GM23338 (cell line): ENCODE measurements at regions not wholly inside any gene's neighbourhood (a gene's known extent, or its start where the extent isn't known, plus 50 kb on each side); places are given as distances from the start of the nearest gene placed in this dataset.

Experiments used
- ATAC-seq: fragments of 200-7000 bp; cut with Tn5 transposase; 3 replicates; pipeline ENCODE4 v1.9.1; 2020
- DNase-seq: peaks from one replicate; pipeline ENCODE4 v3.0.0-alpha.2; 2015; ENCODE audit warnings: low spot score
- H2AFZ ChIP-seq: fragments of 200-600 bp; sonication (generic); 2 replicates; pipeline ENCODE4 v1.8.0; 2016; ENCODE audit warnings: antibody characterized with exemption, mild to moderate bottlenecking, moderate library complexity
- H3F3A ChIP-seq: fragments of 200-600 bp; sonication (generic); replicated peaks from 2 replicates; pipeline ENCODE4 v1.8.0; 2017; ENCODE audit warnings: antibody characterized with exemption, mixed run types, low read depth
- H3K27ac ChIP-seq: fragments of 200-600 bp; sonication (generic); 2 replicates; pipeline ENCODE4 v1.6.1; 2016; ENCODE audit warnings: low read depth
- H3K27me3 ChIP-seq: fragments of 200-600 bp; sonication (generic); 2 replicates; pipeline ENCODE4 v1.8.0; 2016; ENCODE audit warnings: mild to moderate bottlenecking, mixed run types, moderate library complexity; ENCODE audit not compliant: insufficient read depth
- H3K36me3 ChIP-seq: fragments of 200-600 bp; sonication (generic); 2 replicates; pipeline ENCODE4 v1.8.0; 2016; ENCODE audit warnings: mild to moderate bottlenecking; ENCODE audit not compliant: insufficient read depth
- H3K4me1 ChIP-seq: fragments of 200-600 bp; sonication (generic); 2 replicates; pipeline ENCODE4 v1.8.0; 2016; ENCODE audit warnings: mild to moderate bottlenecking, moderate library complexity; ENCODE audit not compliant: insufficient read depth
- H3K4me2 ChIP-seq: fragments of 200-600 bp; sonication (generic); 2 replicates; pipeline ENCODE4 v1.7.1; 2017; ENCODE audit warnings: mixed run types
- H3K4me3 ChIP-seq: fragments of 200-600 bp; sonication (generic); 2 replicates; pipeline ENCODE4 v1.6.1; 2016; ENCODE audit warnings: mixed run types
- H3K79me2 ChIP-seq: fragments of 200-600 bp; sonication (generic); replicated peaks from 2 replicates; pipeline ENCODE4 v1.8.0; 2017; ENCODE audit warnings: mild to moderate bottlenecking; ENCODE audit not compliant: insufficient read depth
- H3K9me2 ChIP-seq: fragments of 200-600 bp; sonication (generic); 2 replicates; pipeline ENCODE4 v1.8.0; 2017; ENCODE audit not compliant: insufficient read depth
- H4K20me1 ChIP-seq: fragments of 200-600 bp; sonication (generic); replicated peaks from 2 replicates; pipeline ENCODE4 v1.8.0; 2017; ENCODE audit warnings: mild to moderate bottlenecking; ENCODE audit not compliant: insufficient read depth
- H3K27ac Mint-ChIP-seq: 2 replicates; pipeline ENCODE4 v1.8.0; 2020; ENCODE audit warnings: inconsistent platforms, mild to moderate bottlenecking, moderate library complexity, mixed read lengths
- H3K27me3 Mint-ChIP-seq: 3 replicates; pipeline ENCODE4 v1.8.0; 2022; ENCODE audit warnings: low read depth, mild to moderate bottlenecking, moderate library complexity, mixed read lengths, inconsistent platforms; ENCODE audit not compliant: insufficient read depth, poor library complexity
- H3K36me3 Mint-ChIP-seq: 3 replicates; pipeline ENCODE4 v1.8.0; 2021; ENCODE audit warnings: low read depth, mild to moderate bottlenecking, inconsistent platforms, moderate library complexity, mixed read lengths
- H3K4me1 Mint-ChIP-seq: 3 replicates; pipeline ENCODE4 v1.8.0; 2020; ENCODE audit warnings: mild to moderate bottlenecking, inconsistent platforms, mixed read lengths
- H3K4me3 Mint-ChIP-seq: 3 replicates; pipeline ENCODE4 v1.8.0; 2021; ENCODE audit warnings: moderate library complexity, mild to moderate bottlenecking, inconsistent platforms, mixed read lengths
- H3K9me3 Mint-ChIP-seq: 3 replicates; pipeline ENCODE4 v1.8.0; 2020; ENCODE audit warnings: moderate library complexity, mild to moderate bottlenecking, inconsistent platforms, mixed read lengths
- CREB1 ChIP-seq: fragments of 250-450 bp; sonication (Bioruptor Pico); IDR thresholded peaks from 2 replicates; pipeline ENCODE4 v1.5.0; 2020; ENCODE audit warnings: low read depth, mild to moderate bottlenecking, moderate library complexity
- JUNB ChIP-seq: IDR thresholded peaks from one replicate; pipeline ENCODE4 v1.6.1; 2016; ENCODE audit warnings: antibody characterized with exemption; ENCODE audit not compliant: unreplicated experiment
- NANOG ChIP-seq: IDR thresholded peaks from 2 replicates; pipeline ENCODE4 v1.6.1; 2016; ENCODE audit warnings: antibody characterized with exemption, borderline replicate concordance
- POLR2AphosphoS5 ChIP-seq: IDR thresholded peaks from 2 replicates; pipeline ENCODE4 v1.6.1; 2016; ENCODE audit warnings: antibody characterized with exemption, low read depth
- ZNF331 ChIP-seq: fragments of 250-450 bp; sonication (Bioruptor Pico); IDR thresholded peaks from 2 replicates; pipeline ENCODE4 v1.5.0; 2020; ENCODE audit warnings: low read depth, mild to moderate bottlenecking, moderate library complexity
- TF ChIP-seq, protein P1 (sequence below): fragments of 250-450 bp; sonication (Bioruptor Pico); IDR thresholded peaks from 2 replicates; pipeline ENCODE4 v1.5.0; 2020; ENCODE audit warnings: mild to moderate bottlenecking, moderate library complexity
- TF ChIP-seq, protein P2 (sequence below): IDR thresholded peaks from one replicate; pipeline ENCODE4 v1.6.1; 2018; ENCODE audit warnings: antibody characterized with exemption; ENCODE audit not compliant: unreplicated experiment

DNA sequence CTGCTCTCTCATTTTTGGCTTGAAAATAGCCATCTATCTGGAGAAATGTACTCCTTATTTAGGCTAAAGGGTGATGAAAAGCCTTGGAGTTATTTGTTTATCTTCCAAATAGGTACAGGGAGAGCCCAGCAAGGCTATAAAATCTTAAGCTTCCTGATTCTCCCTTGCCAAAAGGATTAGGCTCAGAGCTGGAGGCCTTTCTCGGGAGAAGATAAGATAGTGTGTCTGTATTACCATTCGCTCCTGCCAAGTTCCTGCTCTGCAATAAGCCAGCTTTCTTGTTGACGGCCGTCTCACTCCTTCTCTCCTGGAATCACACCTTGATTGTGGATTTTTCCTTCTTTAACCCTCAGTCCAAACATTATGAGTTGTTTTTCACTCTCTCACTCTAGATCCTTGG lies 171.8 kb upstream of the TTC29 start (continued):
- TF ChIP-seq, protein P1, sequence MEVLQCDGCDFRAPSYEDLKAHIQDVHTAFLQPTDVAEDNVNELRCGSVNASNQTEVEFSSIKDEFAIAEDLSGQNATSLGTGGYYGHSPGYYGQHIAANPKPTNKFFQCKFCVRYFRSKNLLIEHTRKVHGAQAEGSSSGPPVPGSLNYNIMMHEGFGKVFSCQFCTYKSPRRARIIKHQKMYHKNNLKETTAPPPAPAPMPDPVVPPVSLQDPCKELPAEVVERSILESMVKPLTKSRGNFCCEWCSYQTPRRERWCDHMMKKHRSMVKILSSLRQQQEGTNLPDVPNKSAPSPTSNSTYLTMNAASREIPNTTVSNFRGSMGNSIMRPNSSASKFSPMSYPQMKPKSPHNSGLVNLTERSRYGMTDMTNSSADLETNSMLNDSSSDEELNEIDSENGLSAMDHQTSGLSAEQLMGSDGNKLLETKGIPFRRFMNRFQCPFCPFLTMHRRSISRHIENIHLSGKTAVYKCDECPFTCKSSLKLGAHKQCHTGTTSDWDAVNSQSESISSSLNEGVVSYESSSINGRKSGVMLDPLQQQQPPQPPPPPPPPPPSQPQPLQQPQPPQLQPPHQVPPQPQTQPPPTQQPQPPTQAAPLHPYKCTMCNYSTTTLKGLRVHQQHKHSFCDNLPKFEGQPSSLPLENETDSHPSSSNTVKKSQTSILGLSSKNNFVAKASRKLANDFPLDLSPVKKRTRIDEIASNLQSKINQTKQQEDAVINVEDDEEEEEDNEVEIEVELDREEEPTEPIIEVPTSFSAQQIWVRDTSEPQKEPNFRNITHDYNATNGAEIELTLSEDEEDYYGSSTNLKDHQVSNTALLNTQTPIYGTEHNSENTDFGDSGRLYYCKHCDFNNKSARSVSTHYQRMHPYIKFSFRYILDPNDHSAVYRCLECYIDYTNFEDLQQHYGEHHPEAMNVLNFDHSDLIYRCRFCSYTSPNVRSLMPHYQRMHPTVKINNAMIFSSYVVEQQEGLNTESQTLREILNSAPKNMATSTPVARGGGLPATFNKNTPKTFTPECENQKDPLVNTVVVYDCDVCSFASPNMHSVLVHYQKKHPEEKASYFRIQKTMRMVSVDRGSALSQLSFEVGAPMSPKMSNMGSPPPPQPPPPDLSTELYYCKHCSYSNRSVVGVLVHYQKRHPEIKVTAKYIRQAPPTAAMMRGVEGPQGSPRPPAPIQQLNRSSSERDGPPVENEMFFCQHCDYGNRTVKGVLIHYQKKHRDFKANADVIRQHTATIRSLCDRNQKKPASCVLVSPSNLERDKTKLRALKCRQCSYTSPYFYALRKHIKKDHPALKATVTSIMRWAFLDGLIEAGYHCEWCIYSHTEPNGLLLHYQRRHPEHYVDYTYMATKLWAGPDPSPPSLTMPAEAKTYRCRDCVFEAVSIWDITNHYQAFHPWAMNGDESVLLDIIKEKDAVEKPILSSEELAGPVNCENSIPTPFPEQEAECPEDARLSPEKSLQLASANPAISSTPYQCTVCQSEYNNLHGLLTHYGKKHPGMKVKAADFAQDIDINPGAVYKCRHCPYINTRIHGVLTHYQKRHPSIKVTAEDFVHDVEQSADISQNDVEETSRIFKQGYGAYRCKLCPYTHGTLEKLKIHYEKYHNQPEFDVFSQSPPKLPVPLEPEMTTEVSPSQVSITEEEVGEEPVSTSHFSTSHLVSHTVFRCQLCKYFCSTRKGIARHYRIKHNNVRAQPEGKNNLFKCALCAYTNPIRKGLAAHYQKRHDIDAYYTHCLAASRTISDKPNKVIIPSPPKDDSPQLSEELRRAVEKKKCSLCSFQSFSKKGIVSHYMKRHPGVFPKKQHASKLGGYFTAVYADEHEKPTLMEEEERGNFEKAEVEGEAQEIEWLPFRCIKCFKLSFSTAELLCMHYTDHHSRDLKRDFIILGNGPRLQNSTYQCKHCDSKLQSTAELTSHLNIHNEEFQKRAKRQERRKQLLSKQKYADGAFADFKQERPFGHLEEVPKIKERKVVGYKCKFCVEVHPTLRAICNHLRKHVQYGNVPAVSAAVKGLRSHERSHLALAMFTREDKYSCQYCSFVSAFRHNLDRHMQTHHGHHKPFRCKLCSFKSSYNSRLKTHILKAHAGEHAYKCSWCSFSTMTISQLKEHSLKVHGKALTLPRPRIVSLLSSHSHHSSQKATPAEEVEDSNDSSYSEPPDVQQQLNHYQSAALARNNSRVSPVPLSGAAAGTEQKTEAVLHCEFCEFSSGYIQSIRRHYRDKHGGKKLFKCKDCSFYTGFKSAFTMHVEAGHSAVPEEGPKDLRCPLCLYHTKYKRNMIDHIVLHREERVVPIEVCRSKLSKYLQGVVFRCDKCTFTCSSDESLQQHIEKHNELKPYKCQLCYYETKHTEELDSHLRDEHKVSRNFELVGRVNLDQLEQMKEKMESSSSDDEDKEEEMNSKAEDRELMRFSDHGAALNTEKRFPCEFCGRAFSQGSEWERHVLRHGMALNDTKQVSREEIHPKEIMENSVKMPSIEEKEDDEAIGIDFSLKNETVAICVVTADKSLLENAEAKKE (CRISPR knock-in tag), result no peak
- TF ChIP-seq, protein P2, sequence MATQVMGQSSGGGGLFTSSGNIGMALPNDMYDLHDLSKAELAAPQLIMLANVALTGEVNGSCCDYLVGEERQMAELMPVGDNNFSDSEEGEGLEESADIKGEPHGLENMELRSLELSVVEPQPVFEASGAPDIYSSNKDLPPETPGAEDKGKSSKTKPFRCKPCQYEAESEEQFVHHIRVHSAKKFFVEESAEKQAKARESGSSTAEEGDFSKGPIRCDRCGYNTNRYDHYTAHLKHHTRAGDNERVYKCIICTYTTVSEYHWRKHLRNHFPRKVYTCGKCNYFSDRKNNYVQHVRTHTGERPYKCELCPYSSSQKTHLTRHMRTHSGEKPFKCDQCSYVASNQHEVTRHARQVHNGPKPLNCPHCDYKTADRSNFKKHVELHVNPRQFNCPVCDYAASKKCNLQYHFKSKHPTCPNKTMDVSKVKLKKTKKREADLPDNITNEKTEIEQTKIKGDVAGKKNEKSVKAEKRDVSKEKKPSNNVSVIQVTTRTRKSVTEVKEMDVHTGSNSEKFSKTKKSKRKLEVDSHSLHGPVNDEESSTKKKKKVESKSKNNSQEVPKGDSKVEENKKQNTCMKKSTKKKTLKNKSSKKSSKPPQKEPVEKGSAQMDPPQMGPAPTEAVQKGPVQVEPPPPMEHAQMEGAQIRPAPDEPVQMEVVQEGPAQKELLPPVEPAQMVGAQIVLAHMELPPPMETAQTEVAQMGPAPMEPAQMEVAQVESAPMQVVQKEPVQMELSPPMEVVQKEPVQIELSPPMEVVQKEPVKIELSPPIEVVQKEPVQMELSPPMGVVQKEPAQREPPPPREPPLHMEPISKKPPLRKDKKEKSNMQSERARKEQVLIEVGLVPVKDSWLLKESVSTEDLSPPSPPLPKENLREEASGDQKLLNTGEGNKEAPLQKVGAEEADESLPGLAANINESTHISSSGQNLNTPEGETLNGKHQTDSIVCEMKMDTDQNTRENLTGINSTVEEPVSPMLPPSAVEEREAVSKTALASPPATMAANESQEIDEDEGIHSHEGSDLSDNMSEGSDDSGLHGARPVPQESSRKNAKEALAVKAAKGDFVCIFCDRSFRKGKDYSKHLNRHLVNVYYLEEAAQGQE, result no peak
- TF ChIP-seq JUNB, result no peak
- TF ChIP-seq ZNF331 (CRISPR knock-in tag), result no peak
- TF ChIP-seq NANOG, result no peak

DNA sequence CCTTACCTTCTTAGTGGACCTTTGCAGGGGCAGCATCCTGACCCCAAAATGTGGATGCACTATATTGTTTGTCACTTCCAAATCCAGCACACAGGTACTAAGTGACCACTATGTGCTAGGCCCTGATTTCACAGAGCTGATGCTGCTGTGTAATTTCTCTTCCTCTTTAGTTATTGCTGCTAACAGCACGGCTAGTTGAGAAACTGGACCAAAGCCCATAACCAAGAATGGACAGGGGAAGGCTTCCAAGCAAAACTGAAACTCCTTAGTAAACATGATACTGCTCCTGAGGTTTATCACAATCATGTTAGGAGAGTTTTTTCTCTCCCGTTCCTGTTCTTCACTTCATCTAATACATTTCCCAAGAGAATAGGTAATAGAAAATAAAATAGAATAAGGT lies 172.9 kb upstream of the TTC29 start:
- H3K79me2 ChIP-seq, result no peaks in the 10 kb centered on the region
- no peaks in the 10 kb centered on the region for H3K4me1 Mint-ChIP-seq
- H3K27me3 Mint-ChIP-seq, result peaks cover 7% of the 10 kb centered on the region
- H3K27me3 ChIP-seq, result no peaks in the 10 kb centered on the region
- peaks cover 22% of the 10 kb centered on the region for H3K9me3 Mint-ChIP-seq
- H3K27ac Mint-ChIP-seq, result no peak overlapping the region
- DNase-seq (no peak), ATAC-seq (no peak)
- H3K4me3 ChIP-seq, result no peak overlapping the region
- H3F3A ChIP-seq, result no peaks in the 10 kb centered on the region
- no peak overlapping the region for H3K4me2 ChIP-seq
- H2AFZ ChIP-seq, result no peak overlapping the region
- TF ChIP-seq POLR2AphosphoS5, result no peak
- TF ChIP-seq ZNF331 (CRISPR knock-in tag), result no peak
- no peak for TF ChIP-seq CREB1 (CRISPR knock-in tag)
- TF ChIP-seq, protein P2, result no peak
- no peaks in the 10 kb centered on the region for H3K36me3 ChIP-seq
- H3K27ac ChIP-seq, result no peak overlapping the region
- peaks cover 5% of the 10 kb centered on the region; the same call in 2 of the 3 replicates for H3K36me3 Mint-ChIP-seq
- no peak overlapping the region for H3K4me3 Mint-ChIP-seq
- H4K20me1 ChIP-seq, result no peaks in the 10 kb centered on the region
- no peaks in the 10 kb centered on the region for H3K9me2 ChIP-seq
- no peaks in the 10 kb centered on the region for H3K4me1 ChIP-seq
